ENCODE measurements at regions not wholly inside any gene's neighbourhood (a gene's known extent, or its start where the extent isn't known, plus 50 kb on each side); places are given as distances from the start of the nearest gene placed in this dataset.

DNA sequence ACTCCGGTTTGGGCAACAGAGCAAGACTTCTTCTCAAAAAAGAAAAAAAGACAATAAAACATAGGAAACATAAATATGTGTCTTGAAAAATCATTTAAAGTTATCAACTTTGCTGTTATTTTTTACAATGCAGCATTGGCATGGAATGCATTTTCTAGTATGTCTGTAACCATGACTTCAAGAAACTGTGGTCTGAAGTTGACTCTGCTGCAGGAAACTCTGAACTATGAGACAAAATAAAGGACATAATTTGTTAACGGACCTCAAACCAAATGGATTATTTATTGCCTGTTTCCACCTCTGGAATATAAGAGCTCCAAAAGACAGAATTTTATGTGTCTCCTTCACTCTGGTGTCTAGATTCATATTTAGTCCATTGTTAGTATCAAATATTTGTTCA lies 79.1 kb downstream of the TRIB2 start:
- TF ChIP-seq, protein P1, sequence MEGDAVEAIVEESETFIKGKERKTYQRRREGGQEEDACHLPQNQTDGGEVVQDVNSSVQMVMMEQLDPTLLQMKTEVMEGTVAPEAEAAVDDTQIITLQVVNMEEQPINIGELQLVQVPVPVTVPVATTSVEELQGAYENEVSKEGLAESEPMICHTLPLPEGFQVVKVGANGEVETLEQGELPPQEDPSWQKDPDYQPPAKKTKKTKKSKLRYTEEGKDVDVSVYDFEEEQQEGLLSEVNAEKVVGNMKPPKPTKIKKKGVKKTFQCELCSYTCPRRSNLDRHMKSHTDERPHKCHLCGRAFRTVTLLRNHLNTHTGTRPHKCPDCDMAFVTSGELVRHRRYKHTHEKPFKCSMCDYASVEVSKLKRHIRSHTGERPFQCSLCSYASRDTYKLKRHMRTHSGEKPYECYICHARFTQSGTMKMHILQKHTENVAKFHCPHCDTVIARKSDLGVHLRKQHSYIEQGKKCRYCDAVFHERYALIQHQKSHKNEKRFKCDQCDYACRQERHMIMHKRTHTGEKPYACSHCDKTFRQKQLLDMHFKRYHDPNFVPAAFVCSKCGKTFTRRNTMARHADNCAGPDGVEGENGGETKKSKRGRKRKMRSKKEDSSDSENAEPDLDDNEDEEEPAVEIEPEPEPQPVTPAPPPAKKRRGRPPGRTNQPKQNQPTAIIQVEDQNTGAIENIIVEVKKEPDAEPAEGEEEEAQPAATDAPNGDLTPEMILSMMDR (IDR thresholded peaks at IDR 0.05; ENCODE audit: low read depth, low read length), result no peak
- no peak overlapping the region for H3K4me3 ChIP-seq (ENCODE audit: low read depth, low read length)

GRCh38 chr2:12796657-12797056 lies 79.9 kb downstream of the TRIB2 start:
- TF ChIP-seq, protein P1 (IDR thresholded peaks at IDR 0.05; ENCODE audit: low read depth, low read length), result no peak
- no peak overlapping the region for H3K4me3 ChIP-seq (ENCODE audit: low read depth, low read length)

GRCh38 chr2:12797815-12798214 lies 81.1 kb downstream of the TRIB2 start:
- H3K4me3 ChIP-seq (ENCODE audit: low read depth, low read length), result no peak overlapping the region
- TF ChIP-seq, protein P1 (IDR thresholded peaks at IDR 0.05; ENCODE audit: low read depth, low read length), result no peak

- no peak overlapping the region for H3K4me3 ChIP-seq (ENCODE audit: low read depth, low read length)
Observed at GRCh38 chr2:12803607-12804006, 86.9 kb downstream of the TRIB2 start.

GRCh38 chr2:12804091-12804856 lies 87.5 kb downstream of the TRIB2 start:
- no peak overlapping the region for H3K4me3 ChIP-seq (ENCODE audit: low read depth, low read length)
- TF ChIP-seq, protein P1 (IDR thresholded peaks at IDR 0.05; ENCODE audit: low read depth, low read length), result no peak

More at GRCh38 chr2:12803607-12804006, 86.9 kb downstream of the TRIB2 start:
- TF ChIP-seq, protein P1 (IDR thresholded peaks at IDR 0.05; ENCODE audit: low read depth, low read length), result no peak

DNA sequence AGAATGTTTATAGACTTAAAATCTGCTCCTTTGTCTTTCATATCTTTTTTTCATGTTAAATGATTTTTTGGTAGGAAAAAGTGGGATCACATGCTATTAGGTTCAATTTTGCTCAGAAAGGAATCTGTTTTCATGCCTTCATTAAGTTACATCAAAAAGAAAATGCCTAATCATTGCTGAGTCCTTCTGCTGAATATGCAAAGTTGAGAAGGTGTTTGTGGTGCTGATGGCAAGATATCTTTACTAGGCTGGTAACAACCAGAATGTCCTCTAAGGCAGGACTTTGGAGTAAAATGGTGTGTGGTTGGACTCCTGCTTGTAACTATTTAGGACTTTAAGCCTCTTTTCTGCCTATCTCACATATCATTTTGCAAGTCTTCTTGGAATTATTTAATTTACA lies 88.3 kb downstream of the TRIB2 start:
- TF ChIP-seq, protein P1 (IDR thresholded peaks at IDR 0.05; ENCODE audit: low read depth, low read length), result no peak
- H3K4me3 ChIP-seq (ENCODE audit: low read depth, low read length), result no peak overlapping the region

DNA sequence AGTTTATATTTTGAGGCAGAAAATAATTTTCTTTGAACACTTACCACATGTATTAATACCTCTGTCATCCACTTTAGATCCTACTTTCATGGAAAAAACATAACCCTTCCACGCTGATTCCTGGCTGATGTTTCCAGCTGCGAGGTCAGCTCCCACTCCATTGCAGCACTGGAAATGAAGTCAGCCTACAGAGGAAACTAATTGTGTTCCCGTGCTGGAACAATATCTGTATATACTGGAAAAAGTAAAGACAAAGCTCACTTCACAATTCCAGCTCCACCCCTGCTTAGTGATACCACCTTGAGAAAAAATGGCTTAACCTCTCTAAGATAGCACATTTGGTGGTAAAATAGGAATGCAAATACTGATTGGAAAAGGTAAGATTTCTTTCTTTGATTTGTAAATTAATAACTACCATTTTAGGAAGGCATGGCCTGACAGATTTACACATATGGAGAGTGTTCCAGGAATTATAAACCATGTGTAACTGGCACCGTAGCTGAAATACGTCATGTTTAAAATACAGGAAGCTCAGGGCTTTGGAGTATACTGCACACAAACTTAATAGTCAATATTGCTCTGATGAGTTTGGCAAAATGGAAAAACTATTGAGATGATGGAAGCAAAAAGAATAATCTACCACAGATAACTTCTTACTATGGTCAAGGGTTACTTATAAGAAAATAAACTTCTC lies 90.0 kb downstream of the TRIB2 start:
- TF ChIP-seq, protein P1 (IDR thresholded peaks at IDR 0.05; ENCODE audit: low read depth, low read length), result no peak
- no peak overlapping the region for H3K4me3 ChIP-seq (ENCODE audit: low read depth, low read length)
